GM12878 (cell line): ENCODE measurements at regions not wholly inside any gene's neighbourhood (a gene's known extent, or its start where the extent isn't known, plus 50 kb on each side); places are given as distances from the start of the nearest gene placed in this dataset.

Experiments used
- ATAC-seq: fragments of 200-7000 bp; cut with Tn5 transposase; 3 replicates; pipeline ENCODE4 v1.9.1; 2020; ENCODE audit warnings: mild to moderate bottlenecking, moderate library complexity
- BruUV-seq: library from RNA; stranded (reverse); fragments of 400-500 nt; replicated peaks from 2 replicates; lab custom pipeline; 2021; lab: Mats Ljungman, UMichigan
- CTCF ChIA-PET: fragments of 300-600 bp; sonication (Branson Sonifier 250); formaldehyde crosslinking; extraction: SDS; loops from one replicate; lab custom pipeline; 2021; ENCODE audit warnings: inconsistent platforms; lab: Yijun Ruan, JAX
- POLR2A ChIA-PET: fragments of 350-600 bp; formaldehyde crosslinking; extraction: SDS; loops from one replicate; lab custom pipeline; 2021; ENCODE audit warnings: inconsistent platforms; lab: Charles Lee
- RAD21 ChIA-PET: fragments of 300-600 bp; sonication (Branson Sonifier 250); formaldehyde crosslinking; loops from one replicate; lab custom pipeline; 2023; ENCODE audit warnings: antibody characterized with exemption; ENCODE audit not compliant: unreplicated experiment; lab: Charles Lee
- SMC1A ChIA-PET: fragments of 300-600 bp; sonication (Branson Sonifier 250); formaldehyde crosslinking; loops from one replicate; lab custom pipeline; 2023; ENCODE audit not compliant: unreplicated experiment, uncharacterized antibody; lab: Charles Lee
- DNase-seq: peaks from one replicate; pipeline ENCODE4 v3.0.0-alpha.2; 2011; ENCODE audit warnings: low read depth, low spot score
- FAIRE-seq: peaks from 3 replicates; lab custom pipeline; 2011; peaks lifted over from hg19 to GRCh38; lab: Jason Lieb, UNC
- H2AFZ ChIP-seq: 2 replicates; pipeline ENCODE4 v1.6.0; 2011; ENCODE audit warnings: low read depth, low read length, control low read depth; ENCODE audit not compliant: control insufficient read depth
- H3K27ac ChIP-seq: 2 replicates; pipeline ENCODE4 v1.5.1; 2011; ENCODE audit warnings: control low read depth; ENCODE audit not compliant: control insufficient read depth, insufficient read depth
- H3K27me3 ChIP-seq, 2 experiments: replicated peaks in 1 of 2; 2 replicates each; pipeline versions ENCODE4 v1.6.0 to v1.6.1; 2011; ENCODE audit warnings: low read length in 1 of 2; ENCODE audit not compliant: control insufficient read depth in 2 of 2, insufficient read depth in 2 of 2
- H3K36me3 ChIP-seq, 2 experiments: 2 replicates each; pipeline ENCODE4 v1.5.1; 2011; ENCODE audit warnings: low read length in 1 of 2; ENCODE audit not compliant: control insufficient read depth in 2 of 2, insufficient read depth in 2 of 2
- H3K4me1 ChIP-seq: 2 replicates; pipeline ENCODE4 v1.6.1; 2011; ENCODE audit warnings: mild to moderate bottlenecking, low read length, moderate library complexity, mixed read lengths; ENCODE audit not compliant: control insufficient read depth, insufficient read depth
- H3K4me2 ChIP-seq: 2 replicates; pipeline ENCODE4 v1.6.0; 2011; ENCODE audit warnings: control low read depth; ENCODE audit not compliant: control insufficient read depth, insufficient read depth
- H3K4me3 ChIP-seq: fragments of 200-600 bp; sonication (generic); 2 replicates; pipeline ENCODE4 v1.5.1; 2016
- H3K79me2 ChIP-seq: 2 replicates; pipeline ENCODE4 v1.6.0; 2011; ENCODE audit warnings: low read length; ENCODE audit not compliant: control insufficient read depth, insufficient read depth
- H3K9ac ChIP-seq: 2 replicates; pipeline ENCODE4 v1.8.0; 2011; ENCODE audit warnings: low read length, control low read depth, mixed read lengths; ENCODE audit not compliant: control insufficient read depth, insufficient read depth
- H3K9me3 ChIP-seq: replicated peaks from 3 replicates; pipeline ENCODE4 v1.5.1; 2011; ENCODE audit warnings: mild to moderate bottlenecking, low read length; ENCODE audit not compliant: control insufficient read depth, insufficient read depth
- H4K20me1 ChIP-seq: 2 replicates; pipeline ENCODE4 v1.6.0; 2011; ENCODE audit not compliant: control insufficient read depth, insufficient read depth
- ATF7 ChIP-seq: fragments of 450-650 bp; IDR thresholded peaks from 2 replicates; pipeline ENCODE4 v1.6.1; 2016; ENCODE audit warnings: low read depth, mild to moderate bottlenecking
- E4F1 ChIP-seq: fragments of 450-650 bp; IDR thresholded peaks from 2 replicates; pipeline ENCODE4 v1.6.1; 2018; ENCODE audit warnings: borderline replicate concordance, mild to moderate bottlenecking; ENCODE audit not compliant: partially characterized antibody
- FOXM1 ChIP-seq: IDR thresholded peaks from 2 replicates; pipeline ENCODE4 v1.6.1; 2012; ENCODE audit warnings: low read depth, mild to moderate bottlenecking, inconsistent platforms, low read length, moderate library complexity
- GATAD2B ChIP-seq: fragments of 450-650 bp; conservative IDR thresholded peaks from 2 replicates; pipeline ENCODE4 v1.6.1; 2017; ENCODE audit warnings: low read depth, mild to moderate bottlenecking, moderate library complexity
- KAT2A ChIP-seq: conservative IDR thresholded peaks from 2 replicates; pipeline ENCODE4 v1.6.1; 2011; ENCODE audit warnings: low read depth, low read length; ENCODE audit not compliant: control insufficient read depth
- NFYB ChIP-seq: IDR thresholded peaks from 2 replicates; pipeline ENCODE4 v1.6.1; 2011; ENCODE audit warnings: low read depth, mild to moderate bottlenecking, low read length, improper control_type of control experiment, moderate library complexity; ENCODE audit not compliant: insufficient read depth
- PRDM15 ChIP-seq: fragments of 450-650 bp; formaldehyde crosslinking; IDR thresholded peaks from 2 replicates; pipeline ENCODE4 v1.4.0; 2020; ENCODE audit warnings: mild to moderate bottlenecking, moderate library complexity
- SIN3A ChIP-seq: IDR thresholded peaks from 2 replicates; pipeline ENCODE4 v1.6.1; 2012; ENCODE audit warnings: low read depth, low read length, improper control_type of control experiment
- STAT3 ChIP-seq: IDR thresholded peaks from 2 replicates; pipeline ENCODE4 v1.6.1; 2011; ENCODE audit warnings: low read depth, low read length, improper control_type of control experiment
- USF2 ChIP-seq: IDR thresholded peaks from 2 replicates; pipeline ENCODE4 v1.6.1; 2011; ENCODE audit warnings: low read depth, low read length, improper control_type of control experiment, borderline replicate concordance
- WRNIP1 ChIP-seq: IDR thresholded peaks from 2 replicates; pipeline ENCODE4 v1.6.1; 2011; ENCODE audit warnings: low read depth, low read length, improper control_type of control experiment, borderline replicate concordance
- ZBTB4 ChIP-seq: fragments of 450-650 bp; formaldehyde crosslinking; IDR thresholded peaks from 2 replicates; pipeline ENCODE4 v1.4.0; 2022; ENCODE audit warnings: mild to moderate bottlenecking, moderate library complexity
- ZNF622 ChIP-seq: fragments of 450-650 bp; IDR thresholded peaks from 2 replicates; pipeline ENCODE4 v1.6.1; 2017; ENCODE audit warnings: mild to moderate bottlenecking, inconsistent platforms
- WGBS: methylation state at CpG from one replicate; pipeline ENCODE4 v1.1.6; 2016; ENCODE audit warnings: low lambda C conversion rate; ENCODE audit not compliant: insufficient replicate concordance, insufficient coverage; ENCODE audit errors: missing lambda C conversion rate; 5-methylcytosine and 5-hydroxymethylcytosine counted together
- in situ Hi-C: fragments of 300-500 bp; cut with MboI; formaldehyde crosslinking; loops from 9 replicates; pipeline ENCODE4 v1.14.3; 2018; ENCODE audit warnings: mixed read lengths
- intact Hi-C: fragments of 100-400 bp; cut with micrococcal nuclease; formaldehyde crosslinking; loops from one replicate; pipeline ENCODE4 v1.14.2; 2022; ENCODE audit not compliant: unreplicated experiment

- no peak for TF ChIP-seq PRDM15
These were observed 148.5 kb upstream of the FBXO33 start (continued) for GRCh38 chr14:39580696-39581095.

- no peak overlapping the region for H3K4me3 ChIP-seq
- CTCF ChIA-PET, result no interaction called here
- no peak for FAIRE-seq
- H3K79me2 ChIP-seq, result no peaks in the 10 kb centered on the region
- BruUV-seq, result no TSS peak
- no peak overlapping the region for H2AFZ ChIP-seq
- in situ Hi-C loops (no loop called here), intact Hi-C loops (loop anchor here (10.0 kb wide), 2 partner anchors 378 to 408 kb away; no protein-coding TSS in a partner anchor)
- DNase-seq, result no peak
- no peaks in the 10 kb centered on the region for H3K4me1 ChIP-seq
- H3K9ac ChIP-seq, result no peak overlapping the region
- no peaks in the 10 kb centered on the region for H3K36me3 ChIP-seq
- no peak overlapping the region for H3K27ac ChIP-seq
- POLR2A ChIA-PET, result no interaction called here
- H3K27me3 ChIP-seq, result no peaks in the 10 kb centered on the region
- RAD21 ChIA-PET, result interaction anchor here (1.0 kb wide), 1 partner anchor 129 kb away, joined by 3 read pairs; no protein-coding TSS in a partner anchor
- H3K9me3 ChIP-seq, result no peaks in the 10 kb centered on the region
- 0% methylated on average over 1 of the region's 1 CpG for WGBS
- SMC1A ChIA-PET, result no interaction called here
- H4K20me1 ChIP-seq, result no peaks in the 10 kb centered on the region
- H3K4me2 ChIP-seq, result no peak overlapping the region
- no peak for ATAC-seq
- no peak for TF ChIP-seq WRNIP1
- no peak for TF ChIP-seq USF2
- TF ChIP-seq ZNF622, result no peak
- TF ChIP-seq FOXM1, result no peak
- no peak for TF ChIP-seq ZBTB4 (CRISPR knock-in tag)
- no peak for TF ChIP-seq SIN3A
- TF ChIP-seq KAT2A, result no peak
- no peak for TF ChIP-seq E4F1
- no peak for TF ChIP-seq ATF7
- no peak for TF ChIP-seq STAT3
- TF ChIP-seq GATAD2B, result no peak
- no peak for TF ChIP-seq NFYB
These were observed 144.5 kb upstream of the FBXO33 start for GRCh38 chr14:39576736-39577135.
